ENCODE measurements at regions not wholly inside any gene's neighbourhood (a gene's known extent, or its start where the extent isn't known, plus 50 kb on each side); places are given as distances from the start of the nearest gene placed in this dataset.
A peak's percentile ranks its signal among the peaks of the same experiment; 100 is the strongest.

DNA sequence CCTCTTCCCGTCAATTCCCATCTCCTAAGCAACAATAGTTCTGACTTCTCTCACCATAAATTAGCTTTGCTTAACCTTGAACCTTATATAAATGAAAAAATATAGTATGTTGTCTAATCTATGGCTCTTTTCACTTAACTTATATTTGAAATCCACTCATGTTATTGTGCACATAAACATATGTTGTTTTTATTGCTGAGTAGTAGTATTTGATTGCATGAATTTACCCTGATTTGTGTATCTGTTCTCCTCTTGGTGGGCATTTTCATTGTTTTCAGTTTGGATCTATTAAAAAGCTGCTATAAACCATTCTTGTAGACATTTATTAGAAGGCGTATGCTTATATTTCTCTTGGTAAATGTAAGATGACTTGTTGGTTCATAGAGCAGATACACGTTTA, 874.3 kb upstream of the ZEB2 start:
- TF ChIP-seq, protein P1, sequence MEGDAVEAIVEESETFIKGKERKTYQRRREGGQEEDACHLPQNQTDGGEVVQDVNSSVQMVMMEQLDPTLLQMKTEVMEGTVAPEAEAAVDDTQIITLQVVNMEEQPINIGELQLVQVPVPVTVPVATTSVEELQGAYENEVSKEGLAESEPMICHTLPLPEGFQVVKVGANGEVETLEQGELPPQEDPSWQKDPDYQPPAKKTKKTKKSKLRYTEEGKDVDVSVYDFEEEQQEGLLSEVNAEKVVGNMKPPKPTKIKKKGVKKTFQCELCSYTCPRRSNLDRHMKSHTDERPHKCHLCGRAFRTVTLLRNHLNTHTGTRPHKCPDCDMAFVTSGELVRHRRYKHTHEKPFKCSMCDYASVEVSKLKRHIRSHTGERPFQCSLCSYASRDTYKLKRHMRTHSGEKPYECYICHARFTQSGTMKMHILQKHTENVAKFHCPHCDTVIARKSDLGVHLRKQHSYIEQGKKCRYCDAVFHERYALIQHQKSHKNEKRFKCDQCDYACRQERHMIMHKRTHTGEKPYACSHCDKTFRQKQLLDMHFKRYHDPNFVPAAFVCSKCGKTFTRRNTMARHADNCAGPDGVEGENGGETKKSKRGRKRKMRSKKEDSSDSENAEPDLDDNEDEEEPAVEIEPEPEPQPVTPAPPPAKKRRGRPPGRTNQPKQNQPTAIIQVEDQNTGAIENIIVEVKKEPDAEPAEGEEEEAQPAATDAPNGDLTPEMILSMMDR (IDR thresholded peaks at IDR 0.05; ENCODE audit: poor library complexity, severe bottlenecking) = no peak
- DNase-seq (ENCODE audit: low spot score) = no peak
- no peak for ATAC-seq (ENCODE audit: low read depth)
- H3K4me1 ChIP-seq (ENCODE audit: insufficient read depth, poor library complexity, severe bottlenecking) = no peaks in the 10 kb centered on the region
- H3K4me3 ChIP-seq (ENCODE audit: severe bottlenecking) = no peak overlapping the region
- no peaks in the 10 kb centered on the region for H3K9me3 ChIP-seq (ENCODE audit: severe bottlenecking)
- H3K27me3 ChIP-seq (ENCODE audit: insufficient read depth, poor library complexity, severe bottlenecking) = no peaks in the 10 kb centered on the region
- no peak overlapping the region for H3K27ac ChIP-seq (ENCODE audit: poor library complexity, severe bottlenecking)
- no peaks in the 10 kb centered on the region for H3K36me3 ChIP-seq (ENCODE audit: low read depth)

DNA sequence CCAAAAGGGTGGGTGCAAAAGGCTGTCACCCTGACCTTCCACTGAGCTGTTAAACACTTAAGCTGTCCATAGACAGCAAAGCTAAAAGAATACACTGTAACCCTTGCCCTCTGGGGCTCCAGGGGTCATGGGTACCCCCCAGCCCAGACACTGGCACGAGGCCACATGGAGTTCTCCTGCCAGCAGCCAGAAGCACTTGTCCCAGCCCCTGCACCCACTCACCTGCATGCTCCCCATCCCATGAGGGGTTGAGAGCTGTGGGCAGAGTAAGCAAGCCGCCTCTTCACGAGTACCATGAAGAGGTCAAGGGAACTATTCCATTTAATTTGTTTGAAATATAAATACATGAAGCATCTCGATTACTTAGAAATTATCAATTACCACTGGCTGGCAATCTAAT, 867.1 kb upstream of the ZEB2 start:
- DNase-seq (ENCODE audit: low spot score) (no peak), ATAC-seq (ENCODE audit: low read depth) (no peak)
- Histone ChIP-seq H3K4me3 (ENCODE audit: severe bottlenecking) (no peak overlapping the region), H3K27me3 (ENCODE audit: insufficient read depth, poor library complexity, severe bottlenecking) (no peaks in the 10 kb centered on the region), H3K4me1 (ENCODE audit: insufficient read depth, poor library complexity, severe bottlenecking) (no peaks in the 10 kb centered on the region), H3K27ac (ENCODE audit: poor library complexity, severe bottlenecking) (no peak overlapping the region), H3K36me3 (ENCODE audit: low read depth) (no peaks in the 10 kb centered on the region), H3K9me3 (ENCODE audit: severe bottlenecking) (no peaks in the 10 kb centered on the region)
- TF ChIP-seq, protein P1 (IDR thresholded peaks at IDR 0.05; ENCODE audit: poor library complexity, severe bottlenecking) = no peak

- ATAC-seq (ENCODE audit: low read depth) (no peak), DNase-seq (ENCODE audit: low spot score) (no peak)
- TF ChIP-seq, protein P1 (IDR thresholded peaks at IDR 0.05; ENCODE audit: poor library complexity, severe bottlenecking) = no peak
- no peaks in the 10 kb centered on the region for H3K9me3 ChIP-seq (ENCODE audit: severe bottlenecking)
- H3K4me3 ChIP-seq (ENCODE audit: severe bottlenecking) = no peak overlapping the region
- H3K27me3 ChIP-seq (ENCODE audit: insufficient read depth, poor library complexity, severe bottlenecking) = no peaks in the 10 kb centered on the region
- H3K36me3 ChIP-seq (ENCODE audit: low read depth) = no peaks in the 10 kb centered on the region
- no peaks in the 10 kb centered on the region for H3K4me1 ChIP-seq (ENCODE audit: insufficient read depth, poor library complexity, severe bottlenecking)
- H3K27ac ChIP-seq (ENCODE audit: poor library complexity, severe bottlenecking) = no peak overlapping the region
Measured at GRCh38 chr2:145383961-145384360, 864.0 kb upstream of the ZEB2 start.

- H3K36me3 ChIP-seq (ENCODE audit: low read depth) = no peaks in the 10 kb centered on the region
- TF ChIP-seq, protein P1 (IDR thresholded peaks at IDR 0.05; ENCODE audit: poor library complexity, severe bottlenecking) = no peak
- DNase-seq (ENCODE audit: low spot score) (no peak), ATAC-seq (ENCODE audit: low read depth) (peak; percentile 87)
- no peak overlapping the region for H3K4me3 ChIP-seq (ENCODE audit: severe bottlenecking)
- H3K4me1 ChIP-seq (ENCODE audit: insufficient read depth, poor library complexity, severe bottlenecking) = no peaks in the 10 kb centered on the region
- H3K9me3 ChIP-seq (ENCODE audit: severe bottlenecking) = no peaks in the 10 kb centered on the region
- H3K27me3 ChIP-seq (ENCODE audit: insufficient read depth, poor library complexity, severe bottlenecking) = no peaks in the 10 kb centered on the region
- no peak overlapping the region for H3K27ac ChIP-seq (ENCODE audit: poor library complexity, severe bottlenecking)
Measured at GRCh38 chr2:145380436-145381017, 860.6 kb upstream of the ZEB2 start.

DNA sequence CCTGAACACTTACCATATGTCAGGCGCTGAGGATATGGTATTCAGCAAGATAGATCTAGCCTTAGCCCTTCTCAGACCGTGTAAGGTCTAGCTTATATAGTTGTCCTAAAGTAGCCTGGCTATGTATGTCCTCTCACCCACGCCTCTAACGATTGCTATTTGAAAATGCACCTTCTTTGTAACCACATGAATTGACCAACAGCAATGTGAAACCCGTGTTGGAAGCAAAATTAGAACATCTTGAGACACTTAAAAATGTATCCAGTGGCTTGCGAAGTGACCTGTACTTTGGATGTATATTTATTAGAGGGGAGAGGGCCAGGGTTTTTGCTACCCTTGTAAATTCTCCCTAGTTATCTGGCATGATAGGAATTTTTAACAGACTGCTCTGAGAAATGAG, 860.0 kb upstream of the ZEB2 start:
- DNase-seq (ENCODE audit: low spot score) (no peak), ATAC-seq (ENCODE audit: low read depth) (no peak)
- Histone ChIP-seq H3K27me3 (ENCODE audit: insufficient read depth, poor library complexity, severe bottlenecking) (no peaks in the 10 kb centered on the region), H3K36me3 (ENCODE audit: low read depth) (no peaks in the 10 kb centered on the region), H3K9me3 (ENCODE audit: severe bottlenecking) (no peaks in the 10 kb centered on the region), H3K4me1 (ENCODE audit: insufficient read depth, poor library complexity, severe bottlenecking) (no peaks in the 10 kb centered on the region), H3K27ac (ENCODE audit: poor library complexity, severe bottlenecking) (no peak overlapping the region), H3K4me3 (ENCODE audit: severe bottlenecking) (no peak overlapping the region)
- TF ChIP-seq, protein P1 (IDR thresholded peaks at IDR 0.05; ENCODE audit: poor library complexity, severe bottlenecking) = no peak

Data from RWPE2 (cell line).